Ishikawa (cell line): ENCODE measurements at regions not wholly inside any gene's neighbourhood (a gene's known extent, or its start where the extent isn't known, plus 50 kb on each side); places are given as distances from the start of the nearest gene placed in this dataset.

Source experiments
- CEBPB ChIP-seq: IDR thresholded peaks from 2 replicates; pipeline ENCODE4 v1.6.1; 2012
- CREB1 ChIP-seq: IDR thresholded peaks from 2 replicates; pipeline ENCODE4 v1.6.1; 2012; ENCODE audit warnings: low read depth
- EGR1 ChIP-seq: IDR thresholded peaks from 2 replicates; pipeline ENCODE4 v1.6.1; 2012
- EP300 ChIP-seq: IDR thresholded peaks from 2 replicates; pipeline ENCODE4 v1.6.1; 2012; ENCODE audit warnings: borderline replicate concordance
- FOXM1 ChIP-seq: IDR thresholded peaks from 2 replicates; pipeline ENCODE4 v1.6.1; 2012; ENCODE audit warnings: low read depth, borderline replicate concordance
- NFIC ChIP-seq: IDR thresholded peaks from 2 replicates; pipeline ENCODE4 v1.6.1; 2012
- RAD21 ChIP-seq: IDR thresholded peaks from 2 replicates; pipeline ENCODE4 v1.6.1; 2012; ENCODE audit warnings: low read depth
- TAF1 ChIP-seq: IDR thresholded peaks from 2 replicates; pipeline ENCODE4 v1.6.1; 2012; ENCODE audit warnings: low read depth, mild to moderate bottlenecking
- TCF12 ChIP-seq: IDR thresholded peaks from 2 replicates; pipeline ENCODE4 v1.6.1; 2012; ENCODE audit warnings: low read depth
- TEAD4 ChIP-seq: IDR thresholded peaks from 2 replicates; pipeline ENCODE4 v1.6.1; 2012
- YY1 ChIP-seq: IDR thresholded peaks from 2 replicates; pipeline ENCODE4 v1.6.1; 2012; ENCODE audit warnings: low read depth
- ZBTB7A ChIP-seq: IDR thresholded peaks from 2 replicates; pipeline ENCODE4 v1.6.1; 2012; ENCODE audit warnings: low read depth
- TF ChIP-seq, protein P1 (sequence below): IDR thresholded peaks from 2 replicates; pipeline ENCODE4 v1.6.1; 2012
- TF ChIP-seq, protein P2 (sequence below): IDR thresholded peaks from 2 replicates; pipeline ENCODE4 v1.6.1; 2012
- TF ChIP-seq, protein P3 (sequence below): IDR thresholded peaks from 2 replicates; pipeline ENCODE4 v1.6.1; 2012; ENCODE audit warnings: low read depth, mild to moderate bottlenecking

DNA sequence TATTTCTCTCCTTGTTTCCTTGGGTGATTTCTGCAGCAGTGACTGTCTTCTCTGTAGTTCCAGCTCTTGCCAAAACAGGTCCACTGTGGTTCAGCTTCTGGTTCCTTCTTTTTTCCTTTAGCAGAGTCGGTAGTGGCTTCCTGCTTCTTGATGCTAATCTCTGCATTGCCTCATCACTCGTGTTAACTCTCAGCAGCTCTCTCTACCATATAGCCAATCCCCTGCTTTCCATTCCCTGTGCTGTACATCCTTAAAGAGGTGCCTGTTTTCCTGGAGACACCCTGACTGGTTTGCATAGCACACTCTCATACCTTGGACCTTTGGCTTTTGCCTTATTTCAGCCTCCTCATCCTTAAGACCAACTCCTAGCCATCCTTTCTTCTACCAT is 191.2 kb upstream of the LNX1 start:
- TF ChIP-seq EGR1 (no peak), TEAD4 (no peak), CEBPB (no peak), YY1 (no peak)
- TF ChIP-seq, protein P1, sequence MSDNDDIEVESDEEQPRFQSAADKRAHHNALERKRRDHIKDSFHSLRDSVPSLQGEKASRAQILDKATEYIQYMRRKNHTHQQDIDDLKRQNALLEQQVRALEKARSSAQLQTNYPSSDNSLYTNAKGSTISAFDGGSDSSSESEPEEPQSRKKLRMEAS: no peak
- TF ChIP-seq, protein P2, sequence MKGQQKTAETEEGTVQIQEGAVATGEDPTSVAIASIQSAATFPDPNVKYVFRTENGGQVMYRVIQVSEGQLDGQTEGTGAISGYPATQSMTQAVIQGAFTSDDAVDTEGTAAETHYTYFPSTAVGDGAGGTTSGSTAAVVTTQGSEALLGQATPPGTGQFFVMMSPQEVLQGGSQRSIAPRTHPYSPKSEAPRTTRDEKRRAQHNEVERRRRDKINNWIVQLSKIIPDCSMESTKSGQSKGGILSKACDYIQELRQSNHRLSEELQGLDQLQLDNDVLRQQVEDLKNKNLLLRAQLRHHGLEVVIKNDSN: no peak

DNA sequence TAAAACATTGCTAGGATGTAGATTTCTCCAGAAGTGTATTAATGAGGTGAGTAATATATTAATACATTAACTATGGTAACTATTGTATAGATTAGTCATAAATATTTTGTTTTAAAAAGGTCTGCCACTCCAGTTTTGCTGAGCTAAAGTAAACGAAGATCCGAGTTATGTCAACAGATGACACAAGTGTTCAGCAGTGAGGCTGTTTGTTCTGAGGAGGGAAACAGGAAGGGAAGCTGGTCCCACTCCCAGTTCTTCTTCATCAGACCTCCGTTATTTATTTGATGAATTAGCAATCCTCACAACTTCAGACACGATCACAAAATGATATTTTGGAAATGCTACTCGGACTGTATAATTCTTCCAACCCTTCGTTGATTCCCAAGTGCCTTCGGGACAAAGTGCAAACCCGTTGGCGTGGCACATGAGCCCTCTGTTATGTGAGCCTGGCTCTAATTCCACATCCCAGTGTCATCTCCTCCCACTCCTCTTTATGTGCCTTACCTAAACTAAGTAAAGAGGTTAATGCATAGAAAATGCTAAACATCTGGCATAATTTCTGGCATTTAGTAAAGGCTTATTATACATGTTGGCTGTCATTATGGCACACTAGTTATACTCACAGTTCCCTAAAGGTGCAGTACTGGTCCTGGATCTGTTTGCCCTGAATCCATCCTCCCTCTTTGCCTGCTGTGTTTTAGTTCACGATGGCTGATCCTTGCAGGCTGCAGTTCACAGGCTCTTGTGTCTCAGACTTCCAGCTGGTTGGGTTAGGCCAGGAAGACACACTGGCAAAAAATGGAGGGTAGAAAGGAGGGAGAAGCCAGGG is 190.6 kb upstream of the LNX1 start:
- TF ChIP-seq TAF1: no peak
- no peak for TF ChIP-seq EGR1
- TF ChIP-seq, protein P1: no peak
- TF ChIP-seq TCF12: no peak
- TF ChIP-seq EP300: no peak

DNA sequence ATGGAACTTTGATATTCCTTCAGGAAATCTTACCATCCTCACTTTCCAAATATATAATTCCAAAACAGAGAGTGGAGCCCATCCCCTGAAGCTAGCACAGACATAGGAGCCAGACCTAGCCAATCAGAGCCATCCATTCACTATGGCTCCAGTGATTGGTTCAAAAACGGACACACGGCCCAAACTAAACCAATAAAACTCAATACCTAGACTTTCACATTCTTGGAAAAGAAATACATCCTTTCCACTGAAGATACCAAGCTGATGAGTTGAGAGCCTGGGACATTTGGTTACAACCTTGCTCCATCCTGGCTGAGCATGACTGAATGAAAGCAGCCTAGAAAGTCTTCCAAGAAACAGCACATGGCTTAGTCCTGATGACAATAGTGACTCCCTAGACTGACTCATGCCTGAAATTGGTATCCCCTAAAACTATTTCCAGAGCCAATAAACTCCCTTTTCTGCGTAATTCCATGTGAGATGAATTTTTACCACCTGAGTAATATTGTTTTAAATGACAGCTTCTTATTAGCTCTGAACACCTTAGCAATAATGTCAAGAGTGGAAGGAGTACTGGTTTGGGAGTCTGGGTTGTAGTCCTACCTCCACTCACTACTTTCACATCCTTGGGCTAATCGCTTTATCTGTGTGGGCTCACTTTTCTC is 189.6 kb upstream of the LNX1 start:
- TF ChIP-seq EGR1 (no peak), CREB1 (no peak), TEAD4 (no peak), NFIC (no peak), ZBTB7A (no peak), YY1 (no peak), TAF1 (no peak), EP300 (no peak), RAD21 (no peak), CEBPB (no peak), TCF12 (no peak), FOXM1 (no peak)
- TF ChIP-seq, protein P3, sequence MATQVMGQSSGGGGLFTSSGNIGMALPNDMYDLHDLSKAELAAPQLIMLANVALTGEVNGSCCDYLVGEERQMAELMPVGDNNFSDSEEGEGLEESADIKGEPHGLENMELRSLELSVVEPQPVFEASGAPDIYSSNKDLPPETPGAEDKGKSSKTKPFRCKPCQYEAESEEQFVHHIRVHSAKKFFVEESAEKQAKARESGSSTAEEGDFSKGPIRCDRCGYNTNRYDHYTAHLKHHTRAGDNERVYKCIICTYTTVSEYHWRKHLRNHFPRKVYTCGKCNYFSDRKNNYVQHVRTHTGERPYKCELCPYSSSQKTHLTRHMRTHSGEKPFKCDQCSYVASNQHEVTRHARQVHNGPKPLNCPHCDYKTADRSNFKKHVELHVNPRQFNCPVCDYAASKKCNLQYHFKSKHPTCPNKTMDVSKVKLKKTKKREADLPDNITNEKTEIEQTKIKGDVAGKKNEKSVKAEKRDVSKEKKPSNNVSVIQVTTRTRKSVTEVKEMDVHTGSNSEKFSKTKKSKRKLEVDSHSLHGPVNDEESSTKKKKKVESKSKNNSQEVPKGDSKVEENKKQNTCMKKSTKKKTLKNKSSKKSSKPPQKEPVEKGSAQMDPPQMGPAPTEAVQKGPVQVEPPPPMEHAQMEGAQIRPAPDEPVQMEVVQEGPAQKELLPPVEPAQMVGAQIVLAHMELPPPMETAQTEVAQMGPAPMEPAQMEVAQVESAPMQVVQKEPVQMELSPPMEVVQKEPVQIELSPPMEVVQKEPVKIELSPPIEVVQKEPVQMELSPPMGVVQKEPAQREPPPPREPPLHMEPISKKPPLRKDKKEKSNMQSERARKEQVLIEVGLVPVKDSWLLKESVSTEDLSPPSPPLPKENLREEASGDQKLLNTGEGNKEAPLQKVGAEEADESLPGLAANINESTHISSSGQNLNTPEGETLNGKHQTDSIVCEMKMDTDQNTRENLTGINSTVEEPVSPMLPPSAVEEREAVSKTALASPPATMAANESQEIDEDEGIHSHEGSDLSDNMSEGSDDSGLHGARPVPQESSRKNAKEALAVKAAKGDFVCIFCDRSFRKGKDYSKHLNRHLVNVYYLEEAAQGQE: no peak
- TF ChIP-seq, protein P2: no peak
- TF ChIP-seq, protein P1: no peak

DNA sequence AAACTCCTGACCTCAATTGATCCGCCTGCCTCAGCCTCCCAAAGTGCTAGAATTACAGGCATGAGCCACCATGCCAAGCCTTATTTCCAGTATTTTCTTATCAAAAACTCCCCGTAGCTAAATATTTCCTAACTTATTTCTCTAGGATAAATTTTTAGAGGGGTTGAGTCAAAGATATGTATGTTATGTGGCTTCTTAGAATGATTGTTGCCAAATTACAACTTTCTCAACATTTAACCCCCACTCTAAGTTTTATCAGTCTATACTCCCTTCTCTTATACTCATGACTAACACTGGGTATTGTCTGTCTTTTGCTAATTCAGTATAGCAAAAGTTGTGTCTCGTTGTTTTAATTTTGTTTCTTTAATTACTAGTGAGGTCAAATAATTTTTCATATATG is 187.7 kb upstream of the LNX1 start:
- TF ChIP-seq, protein P2: no peak
- TF ChIP-seq NFIC: no peak
- TF ChIP-seq EGR1: no peak
- TF ChIP-seq YY1: no peak
- no peak for TF ChIP-seq RAD21
- TF ChIP-seq, protein P1: no peak
- no peak for TF ChIP-seq ZBTB7A
- TF ChIP-seq FOXM1: no peak
- TF ChIP-seq EP300: no peak
- TF ChIP-seq CEBPB: no peak
- TF ChIP-seq CREB1: no peak
- no peak for TF ChIP-seq TCF12
- TF ChIP-seq TAF1: no peak

DNA sequence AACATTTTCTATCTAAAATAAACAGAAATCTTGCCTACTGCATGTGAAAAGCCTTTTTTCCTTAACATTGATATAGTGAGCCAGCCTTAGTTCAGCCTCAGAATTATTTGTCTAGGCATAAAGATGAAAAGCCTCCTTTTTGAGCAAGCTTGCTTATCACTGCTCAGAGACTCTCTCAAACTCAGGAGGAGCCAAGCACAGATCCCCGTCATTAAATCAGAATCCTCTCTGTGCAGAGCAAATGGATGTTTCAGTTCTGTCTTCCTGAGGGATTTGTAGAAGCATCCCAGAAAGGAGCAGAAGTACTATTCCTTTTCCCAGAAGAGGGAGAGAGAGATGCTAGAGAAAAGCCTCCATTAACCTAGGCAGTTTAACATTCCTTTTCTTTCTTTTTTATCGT is 186.9 kb upstream of the LNX1 start:
- TF ChIP-seq ZBTB7A (no peak), TCF12 (no peak), EGR1 (no peak), TAF1 (no peak), EP300 (no peak), NFIC (no peak), RAD21 (no peak), CEBPB (no peak), TEAD4 (no peak), YY1 (no peak), CREB1 (no peak), FOXM1 (no peak)
- TF ChIP-seq, protein P2: no peak
- TF ChIP-seq, protein P3: no peak
